ENCODE measurements at regions not wholly inside any gene's neighbourhood (a gene's known extent, or its start where the extent isn't known, plus 50 kb on each side); places are given as distances from the start of the nearest gene placed in this dataset.

- Mint-ChIP-seq H3K4me3 (no peak overlapping the region), H3K27me3 (peaks cover 4% of the 10 kb centered on the region), H3K9me3 (ENCODE audit: insufficient read depth) (peaks cover 3% of the 10 kb centered on the region), H3K27ac (no peak overlapping the region), H3K4me1 (no peaks in the 10 kb centered on the region)
- H3K79me2 ChIP-seq (ENCODE audit: control insufficient read depth, insufficient read depth, low read length) = no peaks in the 10 kb centered on the region
- no peak for ATAC-seq (ENCODE audit: low read depth)
- TF ChIP-seq EZH2 (IDR thresholded peaks at IDR 0.05; ENCODE audit: borderline replicate concordance, insufficient read depth, low read depth, low read length, poor library complexity, severe bottlenecking) (no peak), CTCF (IDR thresholded peaks at IDR 0.05) (no peak)
- no CpG with 5 or more reads among the region's 7 CpGs for WGBS (ENCODE audit: insufficient coverage)
- H2AFZ ChIP-seq (ENCODE audit: insufficient read depth, low read depth, low read length, poor library complexity, severe bottlenecking) = no peak overlapping the region
- intact Hi-C loops (cut with micrococcal nuclease) = no loop called here
- H3K4me3 ChIP-seq (ENCODE audit: control extremely low read depth in 1 of 5, extremely low read depth in 1 of 5, insufficient read depth in 1 of 5, low read depth in 2 of 5, low read length in 4 of 5) = no peak overlapping the region
- no peak overlapping the region for H3K27ac ChIP-seq (ENCODE audit: low read length in 2 of 2)
- no peak for DNase-seq
- no peak overlapping the region for H3K4me2 ChIP-seq (replicated peaks; ENCODE audit: low read depth, low read length, poor library complexity, severe bottlenecking)
- no peaks in the 10 kb centered on the region for H3K9me3 ChIP-seq (ENCODE audit: control extremely low read depth in 1 of 3, control insufficient read depth in 2 of 3, insufficient read depth in 1 of 3, low read length in 2 of 3)
- no peaks in the 10 kb centered on the region for H3K4me1 ChIP-seq (ENCODE audit: control insufficient read depth in 2 of 2, insufficient read depth in 2 of 2, low read length in 2 of 2)
- no peaks in the 10 kb centered on the region for H4K20me1 ChIP-seq (ENCODE audit: control insufficient read depth, insufficient read depth, low read length, poor library complexity, severe bottlenecking)
- CTCF ChIA-PET = no interaction called here
- H3K27me3 ChIP-seq (replicated peaks in 1 of 4; ENCODE audit: control extremely low read depth in 1 of 4, control insufficient read depth in 3 of 4, insufficient read depth in 4 of 4, low read length in 3 of 4) = no peaks in the 10 kb centered on the region
- no peaks in the 10 kb centered on the region for H3K36me3 ChIP-seq (replicated peaks in 1 of 2; ENCODE audit: control extremely low read depth in 1 of 2, control insufficient read depth in 1 of 2, extremely low read depth in 1 of 2, insufficient read depth in 2 of 2, low read length in 1 of 2)
- no peak overlapping the region for H3K9ac ChIP-seq (ENCODE audit: low read length)
- POLR2A ChIA-PET = no interaction called here
Measured at GRCh38 chr1:58282623-58283387, 263.7 kb downstream of the OMA1 start.

- no peak overlapping the region for H3K9ac ChIP-seq (ENCODE audit: low read length)
- TF ChIP-seq CTCF (IDR thresholded peaks at IDR 0.05) = no peak
- no peak for TF ChIP-seq EZH2 (IDR thresholded peaks at IDR 0.05; ENCODE audit: borderline replicate concordance, insufficient read depth, low read depth, low read length, poor library complexity, severe bottlenecking)
- ChIA-PET CTCF (no interaction called here), POLR2A (no interaction called here)
- Mint-ChIP-seq H3K4me1 (no peaks in the 10 kb centered on the region), H3K27ac (no peak overlapping the region), H3K27me3 (peaks cover 6% of the 10 kb centered on the region), H3K9me3 (ENCODE audit: insufficient read depth) (no peaks in the 10 kb centered on the region), H3K4me3 (no peak overlapping the region)
- no peaks in the 10 kb centered on the region for H3K79me2 ChIP-seq (ENCODE audit: control insufficient read depth, insufficient read depth, low read length)
- DNase-seq (no peak), ATAC-seq (ENCODE audit: low read depth) (no peak)
- H3K36me3 ChIP-seq (replicated peaks in 1 of 2; ENCODE audit: control extremely low read depth in 1 of 2, control insufficient read depth in 1 of 2, extremely low read depth in 1 of 2, insufficient read depth in 2 of 2, low read length in 1 of 2) = no peaks in the 10 kb centered on the region
- no peak overlapping the region for H2AFZ ChIP-seq (ENCODE audit: insufficient read depth, low read depth, low read length, poor library complexity, severe bottlenecking)
- 77% methylated on average over 2 of the region's 3 CpGs for WGBS (ENCODE audit: insufficient coverage)
- no peaks in the 10 kb centered on the region for H3K4me1 ChIP-seq (ENCODE audit: control insufficient read depth in 2 of 2, insufficient read depth in 2 of 2, low read length in 2 of 2)
- H3K4me3 ChIP-seq (ENCODE audit: control extremely low read depth in 1 of 5, extremely low read depth in 1 of 5, insufficient read depth in 1 of 5, low read depth in 2 of 5, low read length in 4 of 5) = no peak overlapping the region
- H3K27me3 ChIP-seq (replicated peaks in 1 of 4; ENCODE audit: control extremely low read depth in 1 of 4, control insufficient read depth in 3 of 4, insufficient read depth in 4 of 4, low read length in 3 of 4) = no peaks in the 10 kb centered on the region
- H3K9me3 ChIP-seq (ENCODE audit: control extremely low read depth in 1 of 3, control insufficient read depth in 2 of 3, insufficient read depth in 1 of 3, low read length in 2 of 3) = no peaks in the 10 kb centered on the region
- H4K20me1 ChIP-seq (ENCODE audit: control insufficient read depth, insufficient read depth, low read length, poor library complexity, severe bottlenecking) = no peaks in the 10 kb centered on the region
- intact Hi-C loops (cut with micrococcal nuclease) = no loop called here
- H3K27ac ChIP-seq (ENCODE audit: low read length in 2 of 2) = no peak overlapping the region
- no peak overlapping the region for H3K4me2 ChIP-seq (replicated peaks; ENCODE audit: low read depth, low read length, poor library complexity, severe bottlenecking)
Measured at GRCh38 chr1:58266242-58266641, 280.3 kb downstream of the OMA1 start.
